ENCODE measurements at regions not wholly inside any gene's neighbourhood (a gene's known extent, or its start where the extent isn't known, plus 50 kb on each side); places are given as distances from the start of the nearest gene placed in this dataset.

DNA sequence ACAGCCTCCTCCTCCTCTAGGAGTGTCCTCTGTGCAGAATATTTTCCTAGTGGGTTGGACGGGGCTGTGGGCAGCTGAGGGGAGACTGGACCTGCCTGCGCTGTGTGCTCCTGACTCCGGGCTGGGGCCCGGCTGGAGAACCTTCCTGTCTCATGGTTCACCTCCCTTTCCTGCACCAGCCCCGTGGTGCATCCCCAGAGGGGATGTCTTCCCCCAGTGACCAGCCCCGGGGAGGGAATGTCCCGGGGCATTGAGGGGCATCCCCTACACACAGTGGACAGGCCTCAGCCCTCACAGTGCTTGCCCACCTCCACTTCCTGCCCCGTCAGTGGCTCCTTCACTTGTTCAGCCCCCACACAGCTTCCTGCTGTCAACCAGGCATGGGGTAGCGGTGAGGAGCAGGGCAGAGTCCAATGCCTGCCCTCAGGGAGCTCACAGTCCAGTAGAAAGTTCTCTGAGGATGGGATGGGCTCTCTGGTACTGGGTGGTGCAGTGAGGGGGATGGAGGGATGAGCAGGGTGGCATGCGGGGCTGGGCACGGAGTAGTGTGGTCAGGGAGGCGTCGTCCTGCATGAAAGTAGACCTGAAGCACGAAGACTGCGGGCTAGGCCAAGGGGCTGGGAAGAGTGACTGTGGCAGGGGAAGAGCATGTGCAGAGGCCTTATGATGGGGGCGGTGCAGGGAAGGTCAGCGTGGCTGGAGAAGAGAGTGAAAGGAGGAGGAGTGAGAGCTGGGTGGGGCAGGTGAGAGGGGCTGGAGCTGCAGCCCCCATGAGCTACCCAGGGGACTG, 52.1 kb upstream of the PITX1 start:
- no peak for TF ChIP-seq CTCF (conservative IDR thresholded peaks at IDR 0.05; ENCODE audit: low read depth, low read length)
- no peak for TF ChIP-seq EZH2 (IDR thresholded peaks at IDR 0.05; ENCODE audit: borderline replicate concordance, low read depth, low read length, poor library complexity, severe bottlenecking)
